ENCODE measurements at regions not wholly inside any gene's neighbourhood (a gene's known extent, or its start where the extent isn't known, plus 50 kb on each side); places are given as distances from the start of the nearest gene placed in this dataset.

DNA sequence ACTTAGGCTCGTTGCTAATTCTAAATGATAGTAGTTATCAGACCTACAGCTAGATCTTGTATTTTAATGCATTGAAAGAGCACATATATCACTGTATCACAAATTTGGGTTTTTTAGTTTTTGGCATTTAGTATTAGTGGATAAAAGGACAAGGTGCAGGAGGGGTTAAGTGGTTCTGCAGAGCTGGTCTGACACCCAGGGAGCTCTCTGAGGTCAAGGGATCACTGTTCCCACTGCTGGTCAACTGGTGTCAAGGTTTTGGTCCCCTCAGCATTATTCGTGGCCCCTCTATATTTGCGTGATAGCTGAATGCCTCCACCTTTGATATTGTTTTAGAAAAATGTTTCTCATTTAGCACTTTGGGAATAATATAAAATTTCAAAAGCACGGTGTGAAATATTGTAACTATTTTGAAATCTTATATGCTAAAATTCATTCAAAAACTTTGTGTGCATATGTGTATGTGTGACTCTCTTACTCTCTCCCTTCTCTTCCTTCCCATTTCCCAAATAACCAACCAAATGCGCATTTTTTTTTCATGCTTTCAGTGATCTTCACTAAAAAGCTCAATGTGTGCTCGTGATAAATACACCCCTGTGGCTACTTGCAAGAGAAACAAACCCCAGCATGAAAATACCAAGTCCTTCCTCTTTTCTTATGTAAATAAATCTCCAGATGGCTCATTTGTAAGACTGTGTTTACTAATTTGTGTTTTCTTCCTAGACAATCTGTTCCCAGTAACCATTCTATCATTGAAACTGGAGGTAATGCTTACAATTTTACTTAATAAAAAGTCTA lies 309.2 kb downstream of the FGFR2 start:
- TF ChIP-seq, protein P1, sequence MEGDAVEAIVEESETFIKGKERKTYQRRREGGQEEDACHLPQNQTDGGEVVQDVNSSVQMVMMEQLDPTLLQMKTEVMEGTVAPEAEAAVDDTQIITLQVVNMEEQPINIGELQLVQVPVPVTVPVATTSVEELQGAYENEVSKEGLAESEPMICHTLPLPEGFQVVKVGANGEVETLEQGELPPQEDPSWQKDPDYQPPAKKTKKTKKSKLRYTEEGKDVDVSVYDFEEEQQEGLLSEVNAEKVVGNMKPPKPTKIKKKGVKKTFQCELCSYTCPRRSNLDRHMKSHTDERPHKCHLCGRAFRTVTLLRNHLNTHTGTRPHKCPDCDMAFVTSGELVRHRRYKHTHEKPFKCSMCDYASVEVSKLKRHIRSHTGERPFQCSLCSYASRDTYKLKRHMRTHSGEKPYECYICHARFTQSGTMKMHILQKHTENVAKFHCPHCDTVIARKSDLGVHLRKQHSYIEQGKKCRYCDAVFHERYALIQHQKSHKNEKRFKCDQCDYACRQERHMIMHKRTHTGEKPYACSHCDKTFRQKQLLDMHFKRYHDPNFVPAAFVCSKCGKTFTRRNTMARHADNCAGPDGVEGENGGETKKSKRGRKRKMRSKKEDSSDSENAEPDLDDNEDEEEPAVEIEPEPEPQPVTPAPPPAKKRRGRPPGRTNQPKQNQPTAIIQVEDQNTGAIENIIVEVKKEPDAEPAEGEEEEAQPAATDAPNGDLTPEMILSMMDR (IDR thresholded peaks at IDR 0.05) = no peak
- TF ChIP-seq POLR2A (IDR thresholded peaks at IDR 0.05) = no peak
- TF ChIP-seq POLR2AphosphoS5 (IDR thresholded peaks at IDR 0.05) = no peak
- TF ChIP-seq EP300 (IDR thresholded peaks at IDR 0.05) = no peak

Data from gastroesophageal sphincter (tissue), 3 donors.